ENCODE measurements at regions not wholly inside any gene's neighbourhood (a gene's known extent, or its start where the extent isn't known, plus 50 kb on each side); places are given as distances from the start of the nearest gene placed in this dataset.
"Not testable (repeated sequence)": the region's sequence is repeated elsewhere in the genome, so short reads cannot be mapped to it uniquely, and the experiment has no call there.

GRCh38 chrX:12082959-12083358 lies 55.3 kb upstream of the FRMPD4 start:
- TF ChIP-seq EZH2 (IDR thresholded peaks at IDR 0.05; ENCODE audit: insufficient read depth, poor library complexity, severe bottlenecking); EZH2phosphoT487 (IDR thresholded peaks at IDR 0.05; ENCODE audit: insufficient read depth, low read depth): not testable (repeated sequence)

Measured in GM23248 (cell line).